Hepatocyte (in vitro differentiated cells): ENCODE measurements at regions not wholly inside any gene's neighbourhood (a gene's known extent, or its start where the extent isn't known, plus 50 kb on each side); places are given as distances from the start of the nearest gene placed in this dataset.

ENCODE experiments used
- DNase-seq: peaks from one replicate; pipeline ENCODE4 v3.0.0-alpha.2; 2016; ENCODE audit warnings: low spot score
- H2AFZ ChIP-seq: fragments of 200-600 bp; sonication (generic); 2 replicates; pipeline ENCODE4 v1.6.0; 2016; ENCODE audit warnings: antibody characterized with exemption, mild to moderate bottlenecking
- H3K27ac ChIP-seq: fragments of 200-600 bp; sonication (generic); 2 replicates; pipeline ENCODE4 v1.5.1; 2016; ENCODE audit warnings: mild to moderate bottlenecking
- H3K27me3 ChIP-seq: fragments of 200-600 bp; sonication (generic); 2 replicates; pipeline ENCODE4 v1.6.1; 2016
- H3K36me3 ChIP-seq: fragments of 200-600 bp; sonication (generic); replicated peaks from 2 replicates; pipeline ENCODE4 v1.5.1; 2016; ENCODE audit warnings: low read depth; ENCODE audit not compliant: insufficient read depth
- H3K4me1 ChIP-seq: fragments of 200-600 bp; sonication (generic); 2 replicates; pipeline ENCODE4 v1.5.1; 2016; ENCODE audit warnings: mild to moderate bottlenecking, moderate library complexity; ENCODE audit not compliant: insufficient read depth
- H3K4me2 ChIP-seq: fragments of 200-600 bp; sonication (generic); 2 replicates; pipeline ENCODE4 v1.6.0; 2016
- H3K4me3 ChIP-seq: fragments of 200-600 bp; sonication (generic); 2 replicates; pipeline ENCODE4 v1.5.1; 2016; ENCODE audit warnings: mild to moderate bottlenecking
- H3K79me2 ChIP-seq: fragments of 200-600 bp; sonication (generic); 2 replicates; pipeline ENCODE4 v1.6.0; 2017; ENCODE audit warnings: mild to moderate bottlenecking
- H3K9me2 ChIP-seq: fragments of 200-600 bp; sonication (generic); replicated peaks from 2 replicates; pipeline ENCODE4 v1.6.0; 2017; ENCODE audit warnings: mild to moderate bottlenecking; ENCODE audit not compliant: insufficient read depth
- H3K9me3 ChIP-seq: fragments of 200-600 bp; sonication (generic); 2 replicates; pipeline ENCODE4 v1.5.1; 2016; ENCODE audit warnings: low read depth, mild to moderate bottlenecking
- H4K20me1 ChIP-seq: fragments of 200-600 bp; sonication (generic); 2 replicates; pipeline ENCODE4 v1.6.0; 2016; ENCODE audit warnings: mild to moderate bottlenecking; ENCODE audit not compliant: insufficient read depth, poor library complexity, severe bottlenecking
- CTCF ChIP-seq: fragments of 200-600 bp; sonication (generic); IDR thresholded peaks from 2 replicates; pipeline ENCODE4 v1.5.1; 2016; ENCODE audit warnings: antibody characterized with exemption, mild to moderate bottlenecking; ENCODE audit not compliant: poor library complexity
- EZH2 ChIP-seq: fragments of 200-600 bp; sonication (generic); IDR thresholded peaks from 2 replicates; pipeline ENCODE4 v1.6.1; 2016; ENCODE audit warnings: antibody characterized with exemption, mild to moderate bottlenecking, borderline replicate concordance
- EZH2phosphoT487 ChIP-seq: fragments of 200-600 bp; sonication (generic); IDR thresholded peaks from one replicate; pipeline ENCODE4 v1.6.1; 2018; ENCODE audit warnings: antibody characterized with exemption, mild to moderate bottlenecking, low read depth, moderate library complexity; ENCODE audit not compliant: unreplicated experiment, severe bottlenecking
- WGBS: methylation state at CpG from one replicate; pipeline ENCODE4 v1.1.6; 2016; ENCODE audit warnings: low lambda C conversion rate; ENCODE audit errors: missing lambda C conversion rate; 5-methylcytosine and 5-hydroxymethylcytosine counted together

- Histone ChIP-seq H3K4me2 (no peak overlapping the region), H4K20me1 (no peaks in the 10 kb centered on the region), H2AFZ (no peak overlapping the region), H3K9me3 (peaks cover 5% of the 10 kb centered on the region), H3K9me2 (no peaks in the 10 kb centered on the region), H3K4me1 (no peaks in the 10 kb centered on the region), H3K36me3 (no peaks in the 10 kb centered on the region), H3K27me3 (no peaks in the 10 kb centered on the region), H3K4me3 (no peak overlapping the region), H3K79me2 (no peaks in the 10 kb centered on the region), H3K27ac (no peak overlapping the region)
- no peak for DNase-seq
- no peak for TF ChIP-seq EZH2phosphoT487
- no peak for TF ChIP-seq EZH2
These were observed 99.9 kb upstream of the RAD23B start for GRCh38 chr9:107183176-107183575.

- no peak overlapping the region for H3K4me2 ChIP-seq
- no peaks in the 10 kb centered on the region for H3K36me3 ChIP-seq
- no peaks in the 10 kb centered on the region for H3K79me2 ChIP-seq
- no peak overlapping the region for H2AFZ ChIP-seq
- no peaks in the 10 kb centered on the region for H3K9me3 ChIP-seq
- WGBS = 70% methylated on average over 1 of the region's 1 CpG
- H3K4me1 ChIP-seq = no peaks in the 10 kb centered on the region
- H3K4me3 ChIP-seq = no peak overlapping the region
- TF ChIP-seq EZH2phosphoT487 (no peak), EZH2 (no peak), CTCF (no peak)
- H3K9me2 ChIP-seq = no peaks in the 10 kb centered on the region
- no peak for DNase-seq
- no peaks in the 10 kb centered on the region for H3K27me3 ChIP-seq
- H4K20me1 ChIP-seq = no peaks in the 10 kb centered on the region
- H3K27ac ChIP-seq = no peak overlapping the region
These were observed 94.7 kb upstream of the RAD23B start for GRCh38 chr9:107188376-107188775.

GRCh38 chr9:107190061-107190935 is 92.8 kb upstream of the RAD23B start:
- DNase-seq = no peak
- Histone ChIP-seq H3K4me1 (no peaks in the 10 kb centered on the region), H3K4me3 (no peak overlapping the region), H3K36me3 (no peaks in the 10 kb centered on the region), H2AFZ (no peak overlapping the region), H3K27me3 (no peaks in the 10 kb centered on the region), H3K4me2 (peak overlapping the region; percentile 28), H3K9me2 (no peaks in the 10 kb centered on the region), H3K9me3 (no peaks in the 10 kb centered on the region), H3K27ac (no peak overlapping the region), H3K79me2 (no peaks in the 10 kb centered on the region), H4K20me1 (no peaks in the 10 kb centered on the region)
- TF ChIP-seq EZH2phosphoT487 = no peak
- TF ChIP-seq EZH2 = no peak
- no peak for TF ChIP-seq CTCF
- 13% methylated on average over 3 of the region's 3 CpGs for WGBS

GRCh38 chr9:107190936-107191290 is 92.2 kb upstream of the RAD23B start:
- Histone ChIP-seq H3K79me2 (no peaks in the 10 kb centered on the region), H3K9me2 (no peaks in the 10 kb centered on the region), H3K4me3 (no peak overlapping the region), H3K36me3 (no peaks in the 10 kb centered on the region), H3K4me1 (no peaks in the 10 kb centered on the region), H4K20me1 (no peaks in the 10 kb centered on the region), H3K9me3 (no peaks in the 10 kb centered on the region), H2AFZ (no peak overlapping the region), H3K27me3 (no peaks in the 10 kb centered on the region), H3K27ac (no peak overlapping the region), H3K4me2 (peak overlapping the region; percentile 28)
- no peak for DNase-seq
- 64% methylated on average over 5 of the region's 5 CpGs for WGBS
- TF ChIP-seq CTCF (no peak), EZH2 (no peak), EZH2phosphoT487 (no peak)
